HEK293 (cell line): ENCODE measurements at regions not wholly inside any gene's neighbourhood (a gene's known extent, or its start where the extent isn't known, plus 50 kb on each side); places are given as distances from the start of the nearest gene placed in this dataset.

Experiments
- CTCF ChIA-PET: fragments of 350-600 bp; formaldehyde crosslinking; extraction: SDS; loops from one replicate; lab custom pipeline; 2021; ENCODE audit warnings: antibody characterized with exemption; lab: Yijun Ruan, JAX
- POLR2A ChIA-PET: fragments of 300-600 bp; formaldehyde crosslinking; extraction: SDS; loops from one replicate; lab custom pipeline; 2020; ENCODE audit warnings: antibody characterized with exemption, inconsistent platforms; lab: Yijun Ruan, JAX
- H3K27ac ChIP-seq: fragments of 200-500 bp; sonication (Bioruptor generic); 2 replicates; pipeline ENCODE4 v1.5.1; 2014; ENCODE audit warnings: low read depth, low read length, control low read depth, inconsistent platforms; ENCODE audit errors: extremely low read depth
- H3K36me3 ChIP-seq, 2 experiments: fragments of 200-500 bp in 1 of 2; sonication (Bioruptor generic) in 1 of 2; 1 replicate in 1 of 2; 2 replicates in 1 of 2; pipeline ENCODE4 v1.5.1; 2014 to 2017; ENCODE audit warnings: inconsistent platforms in 2 of 2, low read length in 2 of 2; ENCODE audit not compliant: control insufficient read depth in 2 of 2, insufficient read depth in 1 of 2
- H3K4me1 ChIP-seq: fragments of 200-500 bp; sonication (Bioruptor generic); 2 replicates; pipeline ENCODE4 v1.5.1; 2014; ENCODE audit warnings: mild to moderate bottlenecking, low read length, inconsistent platforms; ENCODE audit not compliant: control insufficient read depth, insufficient read depth
- H3K4me3 ChIP-seq: 2 replicates; pipeline ENCODE4 v1.5.1; 2011; ENCODE audit warnings: low read depth, mild to moderate bottlenecking, control low read depth, low read length, moderate library complexity
- H3K9me3 ChIP-seq: fragments of 200-500 bp; sonication (Bioruptor generic); 2 replicates; pipeline ENCODE4 v1.5.1; 2014; ENCODE audit warnings: low read depth, low read length, inconsistent platforms; ENCODE audit not compliant: control insufficient read depth, insufficient read depth
- ELK4 ChIP-seq: IDR thresholded peaks from 2 replicates; pipeline ENCODE4 v1.6.1; 2011; ENCODE audit warnings: mild to moderate bottlenecking, low read depth, low read length, borderline replicate concordance
- FEZF1 ChIP-seq: fragments of 450-650 bp; formaldehyde crosslinking; IDR thresholded peaks from 2 replicates; pipeline ENCODE4 v1.5.1; 2016; ENCODE audit warnings: missing biosample characterization, missing genetic modification characterization
- HOXA7 ChIP-seq: sonication (generic); formaldehyde crosslinking; IDR thresholded peaks from 2 replicates; pipeline ENCODE4 v1.8.1; 2022; ENCODE audit warnings: missing genetic modification reagents, borderline replicate concordance
- HOXC10 ChIP-seq: sonication (generic); formaldehyde crosslinking; IDR thresholded peaks from 2 replicates; pipeline ENCODE4 v1.8.1; 2023; ENCODE audit warnings: mild to moderate bottlenecking, missing genetic modification reagents
- OSR2 ChIP-seq: fragments of 450-650 bp; formaldehyde crosslinking; IDR thresholded peaks from 2 replicates; pipeline ENCODE4 v1.5.1; 2016; ENCODE audit warnings: missing biosample characterization, missing genetic modification characterization
- PRDM6 ChIP-seq: fragments of 450-650 bp; formaldehyde crosslinking; IDR thresholded peaks from 2 replicates; pipeline ENCODE4 v1.5.1; 2017; ENCODE audit warnings: missing biosample characterization, missing genetic modification characterization
- ZBTB10 ChIP-seq: fragments of 450-650 bp; formaldehyde crosslinking; IDR thresholded peaks from 2 replicates; pipeline ENCODE4 v1.5.1; 2016; ENCODE audit warnings: missing biosample characterization, missing genetic modification characterization
- ZBTB17 ChIP-seq: fragments of 450-650 bp; formaldehyde crosslinking; IDR thresholded peaks from 2 replicates; pipeline ENCODE4 v1.5.1; 2016; ENCODE audit warnings: missing biosample characterization, missing genetic modification characterization
- ZNF132 ChIP-seq: fragments of 450-650 bp; formaldehyde crosslinking; IDR thresholded peaks from 2 replicates; pipeline ENCODE4 v1.5.1; 2017; ENCODE audit warnings: missing biosample characterization, missing genetic modification characterization, borderline replicate concordance
- ZNF174 ChIP-seq: fragments of 450-650 bp; formaldehyde crosslinking; IDR thresholded peaks from 2 replicates; pipeline ENCODE4 v1.5.0; 2017; ENCODE audit warnings: missing biosample characterization, mild to moderate bottlenecking, missing genetic modification characterization
- ZNF175 ChIP-seq: fragments of 450-650 bp; formaldehyde crosslinking; IDR thresholded peaks from 2 replicates; pipeline ENCODE4 v1.5.1; 2016; ENCODE audit warnings: missing biosample characterization, missing genetic modification characterization
- ZNF211 ChIP-seq: fragments of 450-650 bp; formaldehyde crosslinking; IDR thresholded peaks from 2 replicates; pipeline ENCODE4 v1.5.1; 2016; ENCODE audit warnings: low read depth, missing biosample characterization, missing genetic modification characterization
- ZNF292 ChIP-seq: fragments of 450-650 bp; formaldehyde crosslinking; IDR thresholded peaks from 2 replicates; pipeline ENCODE4 v1.5.1; 2016; ENCODE audit warnings: low read depth, missing biosample characterization, missing genetic modification characterization, borderline replicate concordance
- ZNF311 ChIP-seq: fragments of 450-650 bp; formaldehyde crosslinking; IDR thresholded peaks from 2 replicates; pipeline ENCODE4 v1.5.1; 2017; ENCODE audit warnings: missing biosample characterization, missing genetic modification characterization, borderline replicate concordance
- ZNF416 ChIP-seq: fragments of 450-650 bp; formaldehyde crosslinking; IDR thresholded peaks from 2 replicates; pipeline ENCODE4 v1.5.1; 2016; ENCODE audit warnings: missing biosample characterization, missing genetic modification characterization
- ZNF548 ChIP-seq: fragments of 450-650 bp; formaldehyde crosslinking; IDR thresholded peaks from 2 replicates; pipeline ENCODE4 v1.5.1; 2016; ENCODE audit warnings: missing biosample characterization, missing genetic modification characterization
- ZNF571 ChIP-seq: fragments of 450-650 bp; formaldehyde crosslinking; IDR thresholded peaks from 2 replicates; pipeline ENCODE4 v1.5.0; 2017; ENCODE audit warnings: missing biosample characterization, missing genetic modification characterization
- ZNF596 ChIP-seq: fragments of 450-650 bp; IDR thresholded peaks from 2 replicates; pipeline ENCODE4 v1.5.0; 2018; ENCODE audit warnings: missing biosample characterization, mild to moderate bottlenecking, missing genetic modification characterization, moderate library complexity
- ZNF670 ChIP-seq: fragments of 450-650 bp; formaldehyde crosslinking; IDR thresholded peaks from 2 replicates; pipeline ENCODE4 v1.5.1; 2016; ENCODE audit warnings: missing biosample characterization, missing genetic modification characterization, low read depth
- ZNF704 ChIP-seq: fragments of 450-650 bp; formaldehyde crosslinking; IDR thresholded peaks from 2 replicates; pipeline ENCODE4 v1.5.1; 2016; ENCODE audit warnings: missing biosample characterization, missing genetic modification characterization
- ZNF76 ChIP-seq: fragments of 450-650 bp; formaldehyde crosslinking; IDR thresholded peaks from 2 replicates; pipeline ENCODE4; 2016; ENCODE audit warnings: low read depth, missing biosample characterization, missing genetic modification characterization, borderline replicate concordance
- ZNF792 ChIP-seq: fragments of 450-650 bp; formaldehyde crosslinking; IDR thresholded peaks from 2 replicates; pipeline ENCODE4 v1.5.1; 2016; ENCODE audit warnings: missing biosample characterization, missing genetic modification characterization
- ZXDB ChIP-seq: fragments of 450-650 bp; formaldehyde crosslinking; IDR thresholded peaks from 2 replicates; pipeline ENCODE4 v1.5.1; 2016; ENCODE audit warnings: missing biosample characterization, missing genetic modification characterization

GRCh38 chr14:89537911-89538310, 120.9 kb upstream of the FOXN3 start:
- Histone ChIP-seq H3K36me3 (no peaks in the 10 kb centered on the region), H3K4me1 (peaks cover 13% of the 10 kb centered on the region), H3K27ac (no peak overlapping the region), H3K9me3 (no peaks in the 10 kb centered on the region), H3K4me3 (no peak overlapping the region)
- TF ChIP-seq OSR2 (tag by site-specific recombination) (peak; percentile 27; the same call in 1 of the 2 replicates), ZNF132 (tag by site-specific recombination) (no peak), HOXC10 (CRISPR knock-in tag) (no peak), ELK4 (no peak), ZBTB10 (tag by site-specific recombination) (no peak), ZNF792 (tag by site-specific recombination) (no peak), PRDM6 (tag by site-specific recombination) (peak; percentile 55; the same call in 1 of the 2 replicates), ZNF670 (tag by site-specific recombination) (no peak), ZXDB (tag by site-specific recombination) (no peak), ZNF174 (tag by site-specific recombination) (no peak), ZNF175 (tag by site-specific recombination) (no peak)
- POLR2A ChIA-PET: no interaction called here
- CTCF ChIA-PET: no interaction called here

GRCh38 chr14:89534902-89535685, 118.1 kb upstream of the FOXN3 start:
- H3K9me3 ChIP-seq: no peaks in the 10 kb centered on the region
- CTCF ChIA-PET: interaction anchor here (0.6 kb wide), 1 partner anchor 124 kb away, joined by 5 read pairs; no protein-coding TSS in a partner anchor
- no peak overlapping the region for H3K4me3 ChIP-seq
- peaks cover 7% of the 10 kb centered on the region for H3K4me1 ChIP-seq
- H3K27ac ChIP-seq: no peak overlapping the region
- POLR2A ChIA-PET: no interaction called here
- H3K36me3 ChIP-seq: no peaks in the 10 kb centered on the region
- no peak for TF ChIP-seq ZNF416 (tag by site-specific recombination)

GRCh38 chr14:89533766-89534165, 116.7 kb upstream of the FOXN3 start:
- no peak overlapping the region for H3K27ac ChIP-seq
- ChIA-PET CTCF (no interaction called here), POLR2A (interaction anchor here (0.6 kb wide), 1 partner anchor 16 kb away, joined by 3 read pairs; no protein-coding TSS in a partner anchor)
- no peaks in the 10 kb centered on the region for H3K9me3 ChIP-seq
- H3K4me3 ChIP-seq: no peak overlapping the region
- H3K36me3 ChIP-seq: no peaks in the 10 kb centered on the region
- H3K4me1 ChIP-seq: peaks cover 4% of the 10 kb centered on the region; the same call in 1 of the 2 replicates
- TF ChIP-seq ZNF311 (tag by site-specific recombination) (no peak), ZNF292 (tag by site-specific recombination) (no peak), ZNF211 (tag by site-specific recombination) (no peak), FEZF1 (tag by site-specific recombination) (no peak), HOXA7 (CRISPR knock-in tag) (no peak), ZNF704 (tag by site-specific recombination) (no peak), ZBTB17 (no peak), ZNF548 (tag by site-specific recombination) (no peak), ZNF76 (tag by site-specific recombination) (no peak), ZNF571 (tag by site-specific recombination) (no peak), ZNF596 (tag by site-specific recombination) (no peak)
